ENCODE measurements at regions not wholly inside any gene's neighbourhood (a gene's known extent, or its start where the extent isn't known, plus 50 kb on each side); places are given as distances from the start of the nearest gene placed in this dataset.
"Not testable (repeated sequence)": the region's sequence is repeated elsewhere in the genome, so short reads cannot be mapped to it uniquely, and the experiment has no call there.

DNA sequence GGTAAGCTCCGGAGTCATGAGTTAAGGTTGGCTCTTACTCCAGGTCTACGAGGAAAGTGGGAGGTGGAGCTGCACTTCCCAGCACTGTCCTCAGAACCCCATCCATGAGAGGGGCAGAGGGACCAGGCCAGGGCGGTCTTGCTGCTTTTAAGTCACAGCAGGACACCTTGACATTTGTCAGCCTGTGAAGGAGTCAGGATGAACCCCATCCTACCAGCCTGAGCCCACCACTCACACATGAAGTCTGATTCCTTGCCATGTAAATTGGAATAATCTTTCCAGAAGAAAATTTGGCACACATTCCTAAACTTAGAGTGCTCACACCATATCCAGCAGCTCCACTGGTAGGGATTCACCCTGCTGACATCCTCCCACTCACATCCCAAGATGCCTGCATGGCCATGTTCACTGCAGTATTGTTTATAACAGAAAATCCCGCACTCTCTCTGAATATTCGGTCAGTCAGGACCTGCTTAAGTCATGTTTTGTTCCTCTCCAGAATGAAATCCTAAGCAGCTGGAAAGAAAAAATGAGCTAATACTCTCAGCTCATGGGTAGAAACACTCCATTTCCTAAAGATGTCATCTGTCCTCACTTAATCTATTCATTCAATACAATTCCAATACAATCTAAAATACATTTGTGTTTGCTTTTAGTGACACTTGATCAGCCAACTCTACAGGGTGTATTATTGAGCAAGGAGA lies 79.3 kb upstream of the COL5A1 start:
- no peak for DNase-seq

DNA sequence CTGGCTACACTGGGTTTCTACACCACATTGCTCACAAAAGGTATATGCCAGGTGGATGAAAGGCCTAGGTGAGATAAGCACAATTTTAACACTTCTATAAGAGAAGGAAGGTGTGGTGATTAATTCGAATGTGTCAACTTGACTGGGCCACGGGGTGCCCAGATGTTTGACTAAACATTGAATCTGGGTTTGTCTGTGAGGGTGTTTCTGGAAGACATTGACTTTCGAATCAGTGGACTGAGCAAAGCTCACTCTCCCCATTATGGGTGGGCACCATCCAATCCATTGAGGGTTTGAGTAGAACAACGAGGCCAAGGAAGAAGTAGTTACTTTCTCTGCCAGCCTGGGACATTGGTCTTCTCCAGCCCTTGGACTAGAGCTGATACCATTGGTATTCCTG lies 78.2 kb upstream of the COL5A1 start:
- no peak for DNase-seq

DNA sequence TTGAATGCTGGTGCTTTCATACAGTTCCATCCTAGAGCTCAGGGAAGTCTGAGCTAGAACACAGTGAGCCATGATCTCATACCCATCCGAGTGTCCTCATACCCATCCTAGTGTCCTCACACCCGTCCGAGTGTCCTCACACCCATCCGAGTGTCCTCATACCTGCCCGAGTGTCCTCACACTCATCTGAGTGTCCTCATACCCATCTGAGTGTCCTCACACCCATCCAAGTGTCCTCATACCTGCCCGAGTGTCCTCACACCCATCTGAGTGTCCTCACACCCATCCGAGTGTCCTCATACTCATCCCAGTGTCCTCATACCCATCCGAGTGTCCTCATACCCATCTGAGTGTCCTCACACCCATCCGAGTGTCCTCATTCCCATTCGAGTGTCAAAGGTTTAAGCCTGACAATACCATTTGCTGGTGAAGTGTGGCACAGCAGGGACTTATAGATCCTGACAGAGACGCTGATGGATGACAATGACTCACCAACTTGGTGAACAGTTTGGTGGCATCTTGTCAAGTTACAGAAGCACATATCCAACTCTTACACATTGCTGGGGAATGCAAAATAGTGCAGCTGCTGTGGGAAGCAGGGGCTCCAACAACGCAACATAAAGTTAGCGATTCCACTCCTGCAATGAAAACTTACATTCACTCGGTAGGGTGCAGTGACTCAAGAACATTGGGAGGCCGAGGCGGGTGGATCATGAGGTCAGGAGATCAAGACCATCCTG lies 77.0 kb upstream of the COL5A1 start:
- no peak for DNase-seq

DNA sequence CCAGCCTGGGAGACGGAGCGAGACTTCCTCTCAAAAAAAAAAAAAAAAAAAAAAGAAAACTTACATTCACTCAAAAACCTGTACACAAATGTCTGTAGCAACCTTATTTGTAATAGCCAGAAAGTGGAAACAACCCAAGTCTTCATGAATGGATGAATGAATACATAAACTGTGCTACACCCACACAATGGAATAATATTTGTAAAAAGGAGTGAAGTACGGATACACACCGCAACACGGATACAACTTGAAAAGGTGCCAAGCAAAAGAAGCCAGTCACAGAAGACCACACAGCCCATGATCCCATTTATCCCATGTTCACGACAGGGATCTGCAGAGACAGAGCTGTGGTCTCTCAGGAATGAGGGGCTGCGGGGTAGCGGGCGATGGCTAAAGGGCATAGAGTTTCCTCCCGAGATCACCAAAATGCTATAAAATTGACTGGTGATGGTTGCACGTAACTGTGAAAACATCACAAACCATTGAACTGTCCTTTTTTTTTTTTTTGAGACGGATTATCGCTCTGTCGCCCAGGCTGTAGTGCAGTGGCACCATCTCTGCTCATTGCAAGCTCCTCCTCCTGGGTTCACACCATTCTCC lies 76.2 kb upstream of the COL5A1 start:
- DNase-seq = no peak

DNA sequence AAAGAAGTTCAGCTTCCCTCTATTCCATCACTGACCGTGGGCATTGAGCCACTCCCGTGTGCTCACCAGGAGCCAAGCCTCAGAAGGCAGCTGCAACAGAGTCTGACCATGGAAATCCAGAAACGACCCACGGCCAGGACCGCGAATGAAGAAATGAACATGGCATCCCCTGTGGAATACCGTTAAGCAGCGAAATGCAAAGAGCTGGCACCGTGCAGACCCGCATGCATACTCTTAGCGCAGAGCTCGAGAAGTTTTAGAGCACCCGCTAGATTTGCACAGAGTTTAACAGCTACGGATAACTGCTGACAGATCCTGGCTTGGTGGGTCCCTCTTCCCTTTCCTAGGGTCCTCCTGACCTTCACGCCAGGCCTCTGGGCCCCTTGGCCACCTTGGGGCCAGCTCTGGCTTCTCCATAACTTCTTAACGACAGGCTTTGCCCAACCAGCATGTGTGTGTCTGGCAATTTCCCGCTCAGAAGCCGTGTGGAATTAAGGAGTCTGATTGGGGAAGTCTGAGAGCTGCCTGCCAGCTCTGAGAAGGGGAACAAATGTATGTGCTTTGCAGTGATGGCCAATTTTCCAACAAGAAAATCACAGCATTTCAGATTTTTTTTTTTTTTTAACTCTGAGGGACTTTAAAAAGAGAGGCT lies 75.3 kb upstream of the COL5A1 start:
- no peak for DNase-seq

DNA sequence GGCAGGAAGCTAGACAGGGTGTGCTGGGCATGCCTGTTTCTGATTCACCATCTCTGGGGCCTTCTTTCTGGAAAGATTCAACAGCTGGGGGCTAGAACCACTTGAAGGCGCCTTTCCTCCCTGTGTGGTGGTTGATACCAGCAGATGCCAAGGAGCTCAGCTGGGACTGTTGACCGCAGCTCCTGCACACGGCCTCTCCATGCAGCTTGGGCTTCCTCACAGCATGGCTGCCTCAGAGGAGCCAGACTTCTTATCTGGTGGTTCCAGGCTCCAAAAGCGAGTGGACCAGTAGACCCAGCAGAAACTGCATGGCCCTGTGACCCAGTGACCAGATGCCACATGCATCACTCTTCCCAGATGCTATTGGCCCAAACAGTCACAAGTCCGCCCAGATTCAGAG lies 74.7 kb upstream of the COL5A1 start:
- DNase-seq = no peak

DNA sequence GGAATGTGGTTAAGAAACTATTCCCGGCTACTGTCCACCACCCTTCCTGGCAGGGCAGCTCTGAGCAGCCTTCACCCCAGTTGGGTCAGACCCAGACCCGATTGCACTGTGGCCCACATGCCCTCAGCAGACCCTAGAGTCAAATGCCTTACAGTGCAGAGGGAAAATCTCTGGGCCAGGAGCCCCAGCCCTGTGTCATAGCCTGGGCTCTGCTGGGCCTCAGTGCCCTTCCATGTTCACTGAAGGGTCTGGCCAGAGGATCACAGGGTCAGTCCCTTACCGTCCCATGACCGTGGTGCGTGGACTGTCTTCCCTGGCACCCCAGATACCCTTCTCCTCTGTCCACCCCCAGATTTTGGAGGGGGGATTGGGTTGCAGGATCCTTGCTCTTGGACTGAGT lies 73.5 kb upstream of the COL5A1 start:
- no peak for DNase-seq

DNA sequence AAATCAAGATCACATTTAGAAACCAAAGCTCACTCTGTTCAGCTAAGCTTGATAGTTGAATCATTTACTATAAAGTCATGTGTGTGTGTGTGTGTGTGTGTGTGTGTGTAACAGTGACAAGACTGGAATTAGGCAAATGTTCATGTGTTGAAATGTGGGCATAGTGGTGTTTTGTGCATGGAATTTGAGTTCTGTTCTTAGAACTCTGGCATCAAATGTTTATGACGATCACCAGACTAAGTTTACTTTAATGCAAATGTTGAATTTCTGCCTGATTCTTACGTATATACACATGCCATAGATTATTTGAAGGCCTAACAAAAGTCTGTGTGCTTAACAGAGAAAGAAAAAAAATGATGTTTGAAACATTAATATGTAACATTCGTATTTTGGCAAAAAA lies 72.8 kb upstream of the COL5A1 start:
- DNase-seq = no peak

DNA sequence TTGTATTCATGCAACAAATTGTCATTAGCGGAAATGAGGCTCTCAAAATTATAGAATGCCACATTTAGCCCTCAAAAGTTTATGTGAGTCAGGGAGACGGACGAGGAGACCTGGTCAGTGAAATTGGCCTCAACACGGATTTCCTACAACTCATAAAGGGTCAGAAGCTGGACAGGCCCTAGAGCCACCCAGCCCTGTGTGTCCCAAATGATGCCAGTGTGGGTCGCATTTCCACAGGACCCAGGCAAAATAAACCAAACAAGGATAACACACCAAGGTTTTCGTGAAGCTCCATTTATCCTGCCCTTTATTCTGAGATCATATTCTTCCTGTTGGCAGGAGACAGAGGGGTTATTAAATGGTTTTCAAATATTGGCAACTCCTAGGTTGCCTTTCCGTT lies 72.0 kb upstream of the COL5A1 start:
- DNase-seq = no peak

DNA sequence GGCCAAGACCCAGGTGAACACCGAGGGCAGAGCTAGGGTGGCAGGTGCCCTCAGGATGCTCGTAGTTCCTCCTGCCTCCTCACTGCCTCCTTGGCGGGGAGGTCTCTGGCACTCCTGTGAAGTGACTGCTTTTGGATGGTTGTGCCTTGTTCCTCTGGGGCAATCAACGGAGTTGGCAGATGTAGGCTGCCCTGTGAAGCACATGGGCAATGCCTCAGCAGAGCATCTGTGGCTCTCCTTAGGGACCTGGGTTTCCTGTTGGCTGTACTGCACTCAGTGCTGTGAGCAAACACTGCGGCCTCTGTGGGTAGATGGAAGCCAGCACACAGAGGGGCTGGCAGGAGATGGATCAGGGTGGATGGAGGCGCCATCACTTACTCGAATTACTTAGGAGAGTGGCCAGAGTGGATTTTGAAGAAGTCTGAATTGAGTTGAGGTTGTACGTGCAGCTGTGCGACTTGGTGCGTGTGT lies 71.4 kb upstream of the COL5A1 start:
- no peak for DNase-seq

DNA sequence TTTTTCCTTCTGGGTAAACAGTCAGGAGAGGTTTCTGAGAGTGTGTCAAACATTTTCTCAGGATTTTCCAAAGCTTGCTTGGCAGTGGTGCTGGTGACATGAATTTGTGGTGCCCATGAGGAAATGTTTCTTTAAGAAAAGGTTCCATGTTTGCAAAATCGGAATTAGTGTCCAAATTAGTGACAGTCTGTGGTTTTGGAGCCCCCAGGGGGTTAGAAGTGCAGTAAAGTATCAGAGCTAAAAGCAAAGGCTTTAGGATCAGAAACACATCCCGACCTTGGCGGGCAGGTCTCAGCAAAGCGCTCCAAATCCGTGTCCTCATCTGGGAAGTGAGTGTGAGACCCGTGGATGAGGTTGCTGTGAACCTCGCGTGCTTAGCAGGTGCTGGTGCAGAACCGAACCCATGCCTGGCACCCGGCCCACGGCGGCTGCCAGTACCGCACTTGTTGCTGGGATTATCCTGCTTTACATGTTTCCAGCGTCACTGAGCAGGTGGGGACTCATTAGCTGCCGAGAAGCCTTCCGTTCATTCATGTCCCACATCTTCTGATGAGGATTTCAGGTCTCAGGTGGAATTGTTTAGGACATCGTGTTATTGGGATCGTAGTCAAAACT lies 70.8 kb upstream of the COL5A1 start:
- no peak for DNase-seq

DNA sequence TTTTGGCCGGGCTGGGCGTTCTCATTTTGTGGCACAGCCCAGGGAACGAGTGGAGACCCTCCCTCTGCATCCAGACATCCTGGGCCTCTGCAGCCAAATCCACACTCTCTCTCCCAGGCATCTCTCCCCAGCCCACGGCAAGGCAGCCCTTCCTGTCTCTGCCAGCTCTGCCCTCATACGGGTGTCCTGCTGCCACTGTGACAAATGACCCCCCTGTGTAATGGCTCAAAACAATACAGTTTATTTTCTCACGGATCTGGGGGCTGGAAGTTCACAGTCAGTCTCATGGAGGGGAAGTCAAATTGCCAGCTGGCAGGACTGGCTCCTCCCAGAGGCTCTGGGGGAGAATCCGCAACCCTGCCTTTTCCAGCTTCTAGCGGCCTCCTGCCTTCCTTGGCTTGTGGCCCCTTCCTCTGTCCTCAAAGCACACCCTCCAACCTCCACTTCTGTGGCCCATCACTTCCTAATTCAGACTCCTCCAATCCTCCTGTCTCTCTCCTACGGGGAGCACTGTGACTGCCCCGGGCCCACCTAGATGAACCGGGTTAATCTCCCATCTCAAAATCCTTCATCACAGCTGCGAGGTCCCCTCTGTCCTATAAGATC lies 70.2 kb upstream of the COL5A1 start:
- DNase-seq = no peak

DNA sequence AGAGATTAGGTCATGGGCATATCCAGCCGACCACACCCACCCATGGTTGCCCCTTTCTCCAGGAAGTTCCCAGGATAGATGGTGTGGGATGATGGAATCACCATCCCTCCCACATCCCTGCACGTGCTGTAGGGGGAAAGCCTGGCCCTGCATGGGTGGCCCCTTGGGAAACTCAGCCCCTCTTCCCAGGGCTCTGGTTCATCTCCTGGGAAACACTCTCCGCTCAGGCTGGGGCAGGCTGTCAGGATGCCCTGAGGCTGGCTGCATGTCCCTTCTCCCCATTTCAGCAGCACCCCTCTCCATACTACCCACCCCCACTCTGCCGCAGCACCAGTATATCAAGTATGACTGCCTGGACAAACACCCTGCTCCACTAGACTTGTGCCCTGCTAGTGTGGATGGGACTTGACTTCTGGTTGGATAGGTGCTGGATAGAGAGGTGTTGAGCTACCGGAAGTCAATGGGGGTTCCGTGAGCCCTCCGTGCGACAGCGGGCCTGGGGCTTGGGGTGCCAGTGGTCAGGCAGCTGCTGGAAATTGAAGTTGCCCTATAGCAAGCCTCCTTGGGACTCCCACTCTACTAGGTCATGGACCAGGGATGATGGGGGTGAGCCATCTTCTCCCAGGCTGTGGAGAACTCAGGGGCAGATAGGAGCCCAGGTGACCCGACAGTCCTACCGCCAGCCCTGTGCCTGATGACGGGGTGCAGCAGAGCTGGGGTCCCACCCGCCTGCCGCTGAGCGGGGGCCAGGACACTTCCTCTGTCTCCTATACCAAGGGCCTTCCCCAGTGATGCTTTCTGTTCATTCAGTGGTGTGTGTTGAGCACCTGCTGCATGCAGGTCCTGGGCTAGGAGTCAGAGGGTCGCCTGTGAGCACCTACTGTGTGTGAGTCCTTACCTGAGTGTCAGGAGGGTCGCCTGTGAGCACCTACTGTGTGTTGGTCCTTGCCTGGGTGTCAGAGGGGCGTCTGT lies 69.4 kb upstream of the COL5A1 start:
- DNase-seq = peak; percentile 11

DNA sequence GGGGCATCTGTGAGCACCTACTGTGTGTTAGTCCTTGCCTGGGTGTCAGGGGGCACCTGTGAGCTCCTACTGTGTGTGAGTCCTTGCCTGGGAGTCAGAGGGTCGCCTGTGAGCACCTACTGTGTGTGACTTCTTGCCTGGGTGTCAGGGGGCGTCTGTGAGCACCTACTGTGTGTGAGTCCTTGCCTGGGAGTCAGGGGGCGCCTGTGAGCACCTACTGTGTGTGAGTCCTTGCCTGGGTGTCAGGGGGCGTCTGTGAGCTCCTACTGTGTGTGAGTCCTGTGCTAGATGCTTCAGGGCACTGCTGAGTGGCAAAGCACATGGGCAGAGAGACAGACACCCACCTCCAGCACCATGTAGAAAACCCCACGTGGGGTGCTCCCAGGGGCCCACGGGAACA lies 66.9 kb upstream of the COL5A1 start:
- not testable (repeated sequence) for DNase-seq

DNA sequence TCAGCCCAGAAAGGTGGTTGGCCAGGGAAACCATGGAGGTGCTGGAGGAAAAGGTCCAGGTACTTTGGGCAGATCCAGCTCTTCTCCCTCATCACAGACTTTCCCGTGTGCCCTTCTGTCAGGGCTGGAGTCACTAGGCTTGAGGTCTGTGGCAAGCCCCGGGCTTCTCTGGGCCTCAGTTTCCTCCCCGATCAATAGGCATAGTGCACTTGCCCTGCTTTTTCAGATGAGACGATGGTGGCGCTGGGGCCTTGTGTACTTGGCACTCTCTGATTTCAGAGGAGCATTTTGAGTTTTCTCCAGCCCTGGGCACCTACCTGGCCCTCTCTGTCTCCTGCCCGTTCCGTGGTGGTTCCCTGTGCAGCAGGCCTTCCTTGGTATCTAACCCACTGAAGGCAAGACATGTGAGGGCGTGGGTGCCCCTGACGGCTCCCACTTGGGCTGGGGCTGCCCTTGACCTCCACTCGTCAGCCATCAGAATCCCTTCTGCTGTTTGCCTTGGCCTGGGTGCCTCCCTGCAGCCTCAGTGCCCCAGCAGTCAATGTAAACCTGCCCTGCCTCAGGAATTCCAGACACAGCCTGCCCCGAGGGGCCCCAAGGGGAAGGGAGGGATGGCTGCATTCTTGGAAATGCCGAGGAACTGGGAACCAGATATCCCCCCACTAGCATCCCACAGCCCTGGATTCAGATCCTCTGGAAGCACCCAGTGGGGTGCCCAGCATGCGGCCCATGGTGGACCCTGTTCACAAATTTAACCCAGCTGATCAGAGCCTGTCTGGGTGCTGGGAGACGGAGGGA lies 66.3 kb upstream of the COL5A1 start:
- DNase-seq = peak; percentile 3

DNA sequence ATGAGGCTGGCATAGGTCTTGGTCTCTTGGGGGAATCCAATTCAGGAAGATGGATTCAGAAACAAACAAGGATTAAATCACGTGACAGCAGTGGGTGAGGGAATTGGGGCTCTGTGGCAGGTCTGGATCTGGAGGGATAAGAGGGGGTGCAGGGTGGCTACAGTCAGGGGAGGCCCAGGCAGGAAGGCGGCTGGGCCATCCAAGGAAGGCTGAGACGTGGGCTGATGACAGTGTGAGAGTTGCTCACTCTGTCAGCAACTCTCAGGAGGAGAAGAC lies 65.8 kb upstream of the COL5A1 start:
- no peak for DNase-seq

DNA sequence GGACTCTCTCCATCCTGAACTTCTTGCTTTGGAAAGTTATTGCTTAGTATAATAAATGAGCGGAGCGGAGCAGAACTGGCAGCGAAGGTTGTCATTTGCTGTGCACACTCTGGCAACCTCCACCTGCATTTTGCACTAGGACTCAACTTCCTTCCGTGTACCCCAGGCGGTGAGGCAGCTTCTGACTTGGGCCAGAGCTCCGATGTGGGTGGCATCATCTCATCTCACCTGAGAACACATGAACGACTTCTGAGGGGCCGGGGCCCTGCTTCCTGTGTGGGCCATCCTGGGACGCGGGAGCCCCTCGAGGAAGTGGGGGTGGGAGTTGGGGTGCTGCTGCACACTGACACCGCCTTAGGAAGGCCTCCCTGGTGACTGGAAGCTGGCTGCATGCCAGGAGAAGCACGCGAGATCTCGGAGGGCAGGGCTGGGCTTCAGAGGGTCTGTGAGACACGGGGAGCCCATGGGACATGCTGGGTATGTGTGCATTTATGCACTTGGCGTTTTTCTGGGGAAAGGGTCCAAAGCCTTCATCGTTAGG lies 56.5 kb upstream of the COL5A1 start:
- no peak for DNase-seq

DNA sequence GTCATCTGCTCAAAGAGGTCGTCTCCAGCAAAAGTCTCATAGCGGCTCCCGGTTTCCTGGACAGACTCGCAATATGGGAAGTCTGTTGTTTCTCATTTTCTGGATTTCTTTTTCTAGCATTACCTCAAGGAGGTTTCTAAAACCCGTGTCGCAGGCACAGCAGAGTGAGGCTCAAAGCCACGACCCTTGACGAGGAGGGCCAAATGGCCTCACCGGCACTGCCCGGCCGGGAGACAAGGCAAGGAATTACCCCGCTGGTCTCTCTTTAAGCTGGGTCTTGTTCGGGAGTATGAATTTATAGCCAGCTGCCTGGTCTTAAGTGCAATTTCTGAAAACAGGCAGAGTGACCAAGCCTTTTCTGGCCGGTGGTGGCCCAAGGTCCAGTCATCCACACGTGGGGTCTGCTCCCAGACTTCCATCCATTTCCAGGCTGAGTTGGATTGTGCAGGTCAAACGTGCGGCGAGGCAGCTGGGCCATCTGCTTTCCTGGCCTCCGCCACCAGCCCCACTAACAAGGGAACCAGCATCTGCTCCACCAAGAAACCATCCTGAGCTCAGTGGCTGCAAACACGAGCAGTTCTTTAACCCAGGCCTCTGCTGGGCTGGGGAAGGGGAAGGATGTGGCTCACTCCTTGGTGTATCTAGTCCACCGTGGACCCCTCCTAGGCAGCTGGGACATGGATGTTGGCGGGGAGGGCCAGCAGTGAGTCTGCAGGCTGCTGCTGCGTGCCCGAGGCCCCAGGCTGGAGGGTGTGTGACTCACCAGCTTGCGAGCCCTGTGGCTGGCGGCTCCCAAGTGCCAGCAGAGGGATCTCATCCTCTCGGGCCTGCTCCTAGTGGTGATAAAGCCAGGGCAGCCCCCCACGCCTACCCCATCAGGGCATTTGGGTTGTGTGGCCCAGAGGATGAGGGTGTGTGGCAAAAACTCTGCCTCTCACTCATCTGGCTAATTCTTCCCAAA lies 55.6 kb upstream of the COL5A1 start:
- peak; percentile 84 for DNase-seq

DNA sequence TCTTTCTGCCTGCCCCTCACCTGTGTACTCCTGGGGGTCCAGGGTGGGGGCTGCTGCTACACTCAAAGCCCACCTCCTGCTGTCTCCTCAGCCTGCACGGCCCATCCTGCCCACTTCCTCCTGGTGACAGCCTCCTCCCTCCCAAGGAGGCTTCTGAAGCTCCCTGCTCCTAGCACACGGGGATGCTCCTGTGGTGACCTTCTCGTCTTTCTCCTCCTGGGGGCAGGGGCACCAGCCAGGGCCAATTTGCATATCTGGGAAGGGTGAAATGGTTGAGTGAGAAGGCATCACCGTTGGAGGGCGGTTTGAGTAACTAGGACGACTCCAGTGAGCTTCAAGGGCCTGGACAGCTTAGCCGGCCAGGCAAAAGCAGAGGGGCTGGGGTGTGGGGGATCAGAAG lies 51.9 kb upstream of the COL5A1 start:
- no peak for DNase-seq
